H9 (cell line): ENCODE measurements at regions not wholly inside any gene's neighbourhood (a gene's known extent, or its start where the extent isn't known, plus 50 kb on each side); places are given as distances from the start of the nearest gene placed in this dataset.

Experiments used
- DNase-seq: peaks from one replicate; pipeline ENCODE4 v3.0.0-alpha.2; 2017
- H2AFZ ChIP-seq: one replicate; pipeline ENCODE4 v1.6.1; 2013; ENCODE audit warnings: mild to moderate bottlenecking, low read length, control low read depth, moderate library complexity
- H2AK5ac ChIP-seq: 2 replicates; pipeline ENCODE4 v1.6.1; 2013; ENCODE audit warnings: low read length, control low read depth, mixed read lengths; ENCODE audit not compliant: insufficient read length
- H2BK120ac ChIP-seq: one replicate; pipeline ENCODE4 v1.6.1; 2013; ENCODE audit warnings: low read depth, mild to moderate bottlenecking, low read length, control low read depth, inconsistent platforms; ENCODE audit not compliant: poor library complexity, severe bottlenecking
- H2BK12ac ChIP-seq: 2 replicates; pipeline ENCODE4 v1.6.1; 2013; ENCODE audit warnings: low read length, control low read depth, mixed read lengths, low read depth; ENCODE audit not compliant: insufficient read length
- H2BK15ac ChIP-seq: 2 replicates; pipeline ENCODE4 v1.6.1; 2013; ENCODE audit warnings: low read depth, low read length, control low read depth
- H2BK20ac ChIP-seq: one replicate; pipeline ENCODE4 v1.6.1; 2013; ENCODE audit warnings: low read depth, mild to moderate bottlenecking, low read length, control low read depth, inconsistent platforms; ENCODE audit not compliant: poor library complexity, severe bottlenecking
- H2BK5ac ChIP-seq: 2 replicates; pipeline ENCODE4 v1.6.1; 2013; ENCODE audit warnings: low read length, control low read depth, mixed read lengths; ENCODE audit not compliant: insufficient read length
- H3K14ac ChIP-seq: 2 replicates; pipeline ENCODE4 v1.6.1; 2013; ENCODE audit warnings: low read length, control low read depth; ENCODE audit not compliant: insufficient read depth
- H3K18ac ChIP-seq: 2 replicates; pipeline ENCODE4 v1.6.1; 2013; ENCODE audit warnings: low read depth, mild to moderate bottlenecking, mixed read lengths, low read length, control low read depth; ENCODE audit not compliant: insufficient read length
- H3K23ac ChIP-seq: 2 replicates; pipeline ENCODE4 v1.6.1; 2013; ENCODE audit warnings: low read length, control low read depth, mixed read lengths, low read depth; ENCODE audit not compliant: insufficient read length
- H3K23me2 ChIP-seq: 2 replicates; pipeline ENCODE4 v1.6.1; 2013; ENCODE audit warnings: low read depth, mild to moderate bottlenecking, mixed read lengths, low read length, control low read depth; ENCODE audit not compliant: insufficient read length, poor library complexity, severe bottlenecking
- H3K27ac ChIP-seq: 2 replicates; pipeline ENCODE4 v1.5.1; 2013; ENCODE audit warnings: low read length, control low read depth, mixed read lengths, low read depth; ENCODE audit not compliant: insufficient read length
- H3K27me3 ChIP-seq: 2 replicates; pipeline ENCODE4 v1.6.1; 2013; ENCODE audit warnings: low read length, control low read depth, inconsistent platforms; ENCODE audit not compliant: insufficient read depth
- H3K4ac ChIP-seq: 2 replicates; pipeline ENCODE4 v1.6.1; 2013; ENCODE audit warnings: low read depth, mild to moderate bottlenecking, control low read depth, inconsistent platforms, low read length, moderate library complexity
- H3K4me1 ChIP-seq: 2 replicates; pipeline ENCODE4 v1.6.1; 2013; ENCODE audit warnings: low read length, control low read depth, inconsistent platforms; ENCODE audit not compliant: insufficient read depth
- H3K4me2 ChIP-seq: 2 replicates; pipeline ENCODE4 v1.6.1; 2013; ENCODE audit warnings: low read length, control low read depth, mixed read lengths; ENCODE audit not compliant: insufficient read length, insufficient read depth
- H3K56ac ChIP-seq: 2 replicates; pipeline ENCODE4 v1.6.1; 2013; ENCODE audit warnings: low read depth, mild to moderate bottlenecking, mixed read lengths, low read length, control low read depth; ENCODE audit not compliant: insufficient read length
- H3K79me1 ChIP-seq: 2 replicates; pipeline ENCODE4 v1.6.1; 2013; ENCODE audit warnings: low read depth, mild to moderate bottlenecking, moderate library complexity, low read length, control low read depth, inconsistent platforms; ENCODE audit not compliant: insufficient read depth, poor library complexity, severe bottlenecking
- H3K79me2 ChIP-seq: 2 replicates; pipeline ENCODE4 v1.6.1; 2013; ENCODE audit warnings: low read length, control low read depth, inconsistent platforms; ENCODE audit not compliant: insufficient read depth
- H3K9ac ChIP-seq: 2 replicates; pipeline ENCODE4 v1.6.1; 2013; ENCODE audit warnings: low read length, control low read depth, mixed read lengths; ENCODE audit not compliant: insufficient read length; ENCODE audit errors: extremely low read depth
- H3K9me3 ChIP-seq: one replicate; pipeline ENCODE4 v1.6.1; 2013; ENCODE audit warnings: low read depth, low read length, inconsistent platforms; ENCODE audit not compliant: control insufficient read depth
- H3T11ph ChIP-seq: one replicate; pipeline ENCODE4 v1.6.1; 2013; ENCODE audit warnings: mild to moderate bottlenecking, low read length, control low read depth, inconsistent platforms
- H4K20me1 ChIP-seq: one replicate; pipeline ENCODE4 v1.6.1; 2013; ENCODE audit not compliant: control insufficient read depth, insufficient read length, insufficient read depth
- H4K5ac ChIP-seq: 2 replicates; pipeline ENCODE4 v1.6.1; 2013; ENCODE audit warnings: low read depth, mild to moderate bottlenecking, mixed read lengths, low read length, control low read depth; ENCODE audit not compliant: insufficient read length
- H4K8ac ChIP-seq: replicated peaks from 2 replicates; pipeline ENCODE4 v1.6.1; 2013; ENCODE audit warnings: low read length, control low read depth, mixed read lengths, low read depth; ENCODE audit not compliant: insufficient read length
- H4K91ac ChIP-seq: 2 replicates; pipeline ENCODE4 v1.6.1; 2013; ENCODE audit warnings: low read depth, mild to moderate bottlenecking, moderate library complexity, mixed read lengths, low read length, control low read depth; ENCODE audit not compliant: insufficient read length
- H3K27ac Mint-ChIP-seq, 3 experiments: 2 replicates in 2 of 3; 3 replicates in 1 of 3; pipeline ENCODE4 v1.8.0; 2020 to 2021; ENCODE audit warnings: mixed read lengths in 3 of 3, mild to moderate bottlenecking in 1 of 3, moderate library complexity in 1 of 3
- H3K27me3 Mint-ChIP-seq: 2 replicates; pipeline ENCODE4 v1.8.0; 2021; ENCODE audit warnings: low read depth, mild to moderate bottlenecking, moderate library complexity, mixed read lengths
- H3K36me3 Mint-ChIP-seq, 3 experiments: 2 replicates in 2 of 3; 3 replicates in 1 of 3; pipeline ENCODE4 v1.8.0; 2020 to 2021; ENCODE audit warnings: low read depth in 3 of 3, mixed read lengths in 3 of 3; ENCODE audit not compliant: insufficient read depth in 1 of 3
- H3K4me1 Mint-ChIP-seq, 2 experiments: 2 replicates each; pipeline ENCODE4 v1.8.0; 2020; ENCODE audit warnings: mixed read lengths in 2 of 2
- H3K4me3 Mint-ChIP-seq, 2 experiments: 2 replicates in 1 of 2; 3 replicates in 1 of 2; pipeline ENCODE4 v1.8.0; 2020 to 2021; ENCODE audit warnings: mild to moderate bottlenecking in 2 of 2, mixed read lengths in 2 of 2, moderate library complexity in 1 of 2
- H3K9me3 Mint-ChIP-seq, 2 experiments: 2 replicates in 1 of 2; 3 replicates in 1 of 2; pipeline ENCODE4 v1.8.0; 2020; ENCODE audit warnings: mild to moderate bottlenecking in 2 of 2, mixed read lengths in 2 of 2, moderate library complexity in 1 of 2
- WGBS: extraction: QIAGEN DNeasy Blood & Tissue Kit; methylation state at CpG from one replicate; pipeline ENCODE4 v1.1.7; 2013; ENCODE audit warnings: missing lambda C conversion rate, low lambda C conversion rate, mixed read lengths; ENCODE audit not compliant: insufficient read length; ENCODE audit errors: extremely low coverage; 5-methylcytosine and 5-hydroxymethylcytosine counted together
- TF ChIP-seq, protein P1 (sequence below): fragments of 200-600 bp; sonication (generic); conservative IDR thresholded peaks from 3 replicates; pipeline ENCODE4 v1.8.0; 2021; ENCODE audit warnings: antibody characterized with exemption, mild to moderate bottlenecking

DNA sequence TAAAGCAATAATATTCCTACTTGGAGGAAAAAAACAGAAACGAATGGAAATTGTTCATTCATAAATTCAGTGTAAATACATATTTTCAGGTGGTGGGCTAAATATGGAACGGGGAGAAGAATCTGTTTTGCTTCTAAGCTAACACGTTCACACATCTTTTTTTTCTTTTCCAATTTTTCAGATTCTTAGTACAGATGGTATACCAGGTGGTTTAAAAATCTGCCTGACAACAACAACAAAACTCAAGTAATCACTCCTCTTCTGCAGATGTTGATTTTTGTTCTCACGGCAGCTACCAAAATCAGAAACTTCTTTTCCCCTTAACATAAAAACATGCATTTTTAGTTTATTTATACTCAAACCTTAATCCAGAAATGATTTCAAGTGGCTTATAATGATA is 164.8 kb upstream of the SYT4 start:
- no peak overlapping the region for H3K27ac ChIP-seq
- no peak overlapping the region for H3T11ph ChIP-seq
- no peak overlapping the region for H3K14ac ChIP-seq
- H3K56ac ChIP-seq, result no peak overlapping the region
- H4K5ac ChIP-seq, result no peak overlapping the region
- no peak overlapping the region for H4K91ac ChIP-seq
- H3K9me3 Mint-ChIP-seq, result peaks cover 29 to 30% of the 10 kb centered on the region in 2 experiments
- no peak overlapping the region for H2AK5ac ChIP-seq
- H3K9ac ChIP-seq, result no peak overlapping the region
- no peaks in the 10 kb centered on the region for H3K27me3 ChIP-seq
- no peaks in the 10 kb centered on the region for H3K27me3 Mint-ChIP-seq
- WGBS, result no CpG with 5 or more reads among the region's 4 CpGs
- no peaks in the 10 kb centered on the region for H3K79me1 ChIP-seq
- no peak overlapping the region for H2BK120ac ChIP-seq
- no peak overlapping the region for H4K8ac ChIP-seq
- no peak overlapping the region for H2BK20ac ChIP-seq
- no peaks in the 10 kb centered on the region for H3K23me2 ChIP-seq
- H2BK5ac ChIP-seq, result no peak overlapping the region
- no peak overlapping the region for H3K4me3 Mint-ChIP-seq
- no peak overlapping the region for H3K27ac Mint-ChIP-seq
- H3K4me2 ChIP-seq, result no peak overlapping the region
- H3K4ac ChIP-seq, result no peak overlapping the region
- no peaks in the 10 kb centered on the region for H3K9me3 ChIP-seq
- H3K79me2 ChIP-seq, result no peaks in the 10 kb centered on the region
- no peak overlapping the region for H2BK12ac ChIP-seq
- no peak overlapping the region for H3K23ac ChIP-seq
- H3K36me3 Mint-ChIP-seq, result peaks cover 16 to 28% (median 17%) of the 10 kb centered on the region in 3 experiments
- H2BK15ac ChIP-seq, result no peak overlapping the region
- no peaks in the 10 kb centered on the region for H3K4me1 ChIP-seq
- H3K18ac ChIP-seq, result no peak overlapping the region
- H3K4me1 Mint-ChIP-seq, result no peaks in the 10 kb centered on the region
- no peaks in the 10 kb centered on the region for H4K20me1 ChIP-seq
- no peak overlapping the region for H2AFZ ChIP-seq
- TF ChIP-seq, protein P1, sequence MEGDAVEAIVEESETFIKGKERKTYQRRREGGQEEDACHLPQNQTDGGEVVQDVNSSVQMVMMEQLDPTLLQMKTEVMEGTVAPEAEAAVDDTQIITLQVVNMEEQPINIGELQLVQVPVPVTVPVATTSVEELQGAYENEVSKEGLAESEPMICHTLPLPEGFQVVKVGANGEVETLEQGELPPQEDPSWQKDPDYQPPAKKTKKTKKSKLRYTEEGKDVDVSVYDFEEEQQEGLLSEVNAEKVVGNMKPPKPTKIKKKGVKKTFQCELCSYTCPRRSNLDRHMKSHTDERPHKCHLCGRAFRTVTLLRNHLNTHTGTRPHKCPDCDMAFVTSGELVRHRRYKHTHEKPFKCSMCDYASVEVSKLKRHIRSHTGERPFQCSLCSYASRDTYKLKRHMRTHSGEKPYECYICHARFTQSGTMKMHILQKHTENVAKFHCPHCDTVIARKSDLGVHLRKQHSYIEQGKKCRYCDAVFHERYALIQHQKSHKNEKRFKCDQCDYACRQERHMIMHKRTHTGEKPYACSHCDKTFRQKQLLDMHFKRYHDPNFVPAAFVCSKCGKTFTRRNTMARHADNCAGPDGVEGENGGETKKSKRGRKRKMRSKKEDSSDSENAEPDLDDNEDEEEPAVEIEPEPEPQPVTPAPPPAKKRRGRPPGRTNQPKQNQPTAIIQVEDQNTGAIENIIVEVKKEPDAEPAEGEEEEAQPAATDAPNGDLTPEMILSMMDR, result no peak
- DNase-seq, result no peak
